C4-2B (cell line): ENCODE measurements at regions not wholly inside any gene's neighbourhood (a gene's known extent, or its start where the extent isn't known, plus 50 kb on each side); places are given as distances from the start of the nearest gene placed in this dataset.

ENCODE experiments used
- H3K27ac ChIP-seq: fragments of 450-650 bp; 2 replicates; pipeline ENCODE4 v1.5.1; 2017
- CTCF ChIP-seq: fragments of 450-650 bp; conservative IDR thresholded peaks from 2 replicates; pipeline ENCODE4 v1.5.1; 2017; ENCODE audit warnings: mild to moderate bottlenecking
- ZFX ChIP-seq: fragments of 450-650 bp; IDR thresholded peaks from 2 replicates; pipeline ENCODE4 v1.6.1; 2017

DNA sequence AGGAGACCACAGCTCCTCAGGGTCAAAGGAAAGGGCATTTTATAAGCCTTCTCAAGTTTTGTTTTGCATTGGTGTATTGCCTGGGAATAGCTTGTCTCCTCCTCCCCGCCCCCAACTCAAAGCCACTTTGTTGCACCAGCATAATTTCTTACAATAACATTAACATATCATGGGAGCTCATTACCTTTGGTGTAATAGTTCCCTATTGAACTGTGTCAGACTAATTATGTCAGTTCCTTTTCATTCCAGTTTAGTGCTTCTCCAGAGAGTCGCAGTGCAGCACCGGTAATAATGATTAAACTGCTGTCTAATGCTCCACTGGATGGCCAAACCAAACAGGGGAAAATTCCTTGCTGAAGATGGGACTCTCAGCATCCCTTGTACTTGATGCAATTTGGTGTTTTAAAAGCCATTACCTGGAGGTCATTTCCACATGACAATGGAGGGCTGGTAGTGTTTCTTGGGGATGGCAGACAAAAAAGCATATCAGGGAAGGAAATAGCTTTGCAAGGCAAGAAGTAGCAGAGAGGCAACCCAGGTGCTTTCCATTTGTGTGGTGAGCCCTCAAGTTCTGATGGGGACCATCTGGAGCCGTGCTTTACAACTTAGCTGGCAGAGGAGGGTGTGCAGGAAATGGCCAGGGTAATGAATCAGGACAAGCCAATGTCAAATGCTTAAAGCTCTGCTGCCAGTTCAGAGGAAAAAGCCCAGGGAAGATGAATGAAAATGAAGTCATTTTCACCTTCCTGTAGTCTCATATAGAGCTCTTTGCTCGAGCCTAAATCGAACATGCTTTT, 91.5 kb upstream of the NLRP1 start:
- H3K27ac ChIP-seq, result no peak overlapping the region
- TF ChIP-seq ZFX, result no peak
- TF ChIP-seq CTCF, result no peak

- H3K27ac ChIP-seq, result no peak overlapping the region
- TF ChIP-seq CTCF (no peak), ZFX (no peak)
These were observed 93.3 kb upstream of the NLRP1 start for GRCh38 chr17:5677620-5678019.

DNA sequence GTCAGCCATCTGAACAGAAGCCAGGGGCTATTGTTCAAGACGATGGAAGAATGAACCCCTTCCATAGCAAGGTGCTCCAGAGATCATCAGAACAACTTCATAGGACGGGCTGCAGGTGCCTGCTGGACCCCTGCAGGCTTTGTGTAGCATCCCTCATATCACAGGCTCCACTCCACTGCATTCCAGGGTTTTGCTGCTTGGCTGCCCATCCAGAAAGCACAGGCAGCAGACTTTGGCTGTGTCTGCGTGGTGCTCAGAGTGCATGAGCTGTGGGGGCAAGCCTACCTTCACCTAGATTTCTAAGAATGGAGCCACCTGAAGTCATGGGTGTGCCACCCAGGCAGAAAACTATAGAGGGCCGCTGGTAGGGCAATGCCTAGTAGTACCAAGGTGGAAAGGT, 93.9 kb upstream of the NLRP1 start:
- no peak overlapping the region for H3K27ac ChIP-seq
- TF ChIP-seq ZFX (no peak), CTCF (no peak)

- TF ChIP-seq ZFX, result no peak
- no peak for TF ChIP-seq CTCF
- no peak overlapping the region for H3K27ac ChIP-seq
These were observed 96.5 kb upstream of the NLRP1 start for GRCh38 chr17:5680766-5681165.

GRCh38 chr17:5683241-5683640, 98.9 kb upstream of the NLRP1 start:
- H3K27ac ChIP-seq, result no peak overlapping the region
- TF ChIP-seq ZFX (no peak), CTCF (no peak)

GRCh38 chr17:5686074-5686635, 101.8 kb upstream of the NLRP1 start:
- TF ChIP-seq CTCF, result no peak
- no peak for TF ChIP-seq ZFX

GRCh38 chr17:5687646-5688045, 103.3 kb upstream of the NLRP1 start:
- no peak for TF ChIP-seq CTCF
- TF ChIP-seq ZFX, result no peak
- H3K27ac ChIP-seq, result no peak overlapping the region

More at GRCh38 chr17:5686074-5686635, 101.8 kb upstream of the NLRP1 start:
- H3K27ac ChIP-seq, result no peak overlapping the region
